NCI-H1417 (cell line): ENCODE measurements at regions not wholly inside any gene's neighbourhood (a gene's known extent, or its start where the extent isn't known, plus 50 kb on each side); places are given as distances from the start of the nearest gene placed in this dataset.
"Not testable (repeated sequence)": the region's sequence is repeated elsewhere in the genome, so short reads cannot be mapped to it uniquely, and the experiment has no call there.

Experiments used
- DNase-seq, 3 experiments: peaks; one replicate each; lab custom pipeline; 2025; lab: John Stamatoyannopoulos, UW

DNA sequence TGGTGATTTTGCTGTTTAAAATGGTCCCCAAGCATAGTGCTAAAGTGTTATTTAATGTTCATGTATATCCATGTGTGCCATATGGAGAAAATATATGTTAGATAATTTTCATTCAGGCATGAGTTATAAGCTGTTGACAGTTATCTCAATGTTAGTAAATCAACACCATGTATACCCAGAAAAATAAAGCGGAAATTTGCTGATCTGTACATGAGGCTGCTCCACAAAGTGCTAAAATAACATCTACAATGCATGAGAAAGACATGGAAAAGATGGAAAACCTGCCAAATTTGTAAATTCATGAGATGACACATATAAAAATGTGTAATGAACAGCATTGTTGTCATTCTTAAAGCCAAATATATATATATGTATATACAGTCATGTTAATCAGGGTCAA, 1199.2 kb downstream of the FSCB start:
- DNase-seq: no peak

DNA sequence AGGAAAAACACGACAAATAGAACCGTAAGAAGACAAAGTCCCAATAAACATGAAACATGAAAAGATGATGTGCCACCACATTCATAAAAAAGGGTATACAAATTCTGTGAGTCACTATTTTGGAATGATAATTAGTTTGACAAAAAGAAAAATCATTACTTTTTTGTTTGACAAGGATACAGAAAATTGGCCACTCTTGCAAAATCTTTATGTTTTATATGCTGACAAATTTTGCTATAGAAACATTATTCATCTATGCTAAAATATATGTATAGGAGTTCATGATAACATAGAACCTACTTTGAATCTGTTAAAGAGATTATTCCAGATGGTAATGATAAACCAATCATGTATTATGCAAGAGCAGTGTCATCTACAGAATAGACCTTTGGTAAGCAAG, 1201.0 kb downstream of the FSCB start:
- DNase-seq: no peak

DNA sequence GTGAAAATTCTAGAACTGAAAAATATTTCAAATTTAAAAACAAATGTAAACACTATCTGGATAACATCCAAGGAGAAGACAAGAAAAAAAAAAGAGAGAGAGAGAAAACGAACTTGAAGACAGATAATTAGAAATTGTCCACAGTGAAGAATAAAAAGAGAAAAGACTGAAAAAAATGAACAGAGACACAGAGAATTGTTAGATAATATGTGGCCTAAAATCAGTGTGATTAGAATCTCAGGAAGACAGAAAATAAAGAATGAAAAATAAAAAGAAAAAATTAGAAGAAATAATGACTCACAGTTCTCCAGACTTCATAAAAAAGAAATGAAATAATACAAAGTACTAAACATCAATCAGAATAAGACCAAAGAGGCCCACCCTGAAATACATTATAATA, 1209.3 kb downstream of the FSCB start:
- DNase-seq: no peak

DNA sequence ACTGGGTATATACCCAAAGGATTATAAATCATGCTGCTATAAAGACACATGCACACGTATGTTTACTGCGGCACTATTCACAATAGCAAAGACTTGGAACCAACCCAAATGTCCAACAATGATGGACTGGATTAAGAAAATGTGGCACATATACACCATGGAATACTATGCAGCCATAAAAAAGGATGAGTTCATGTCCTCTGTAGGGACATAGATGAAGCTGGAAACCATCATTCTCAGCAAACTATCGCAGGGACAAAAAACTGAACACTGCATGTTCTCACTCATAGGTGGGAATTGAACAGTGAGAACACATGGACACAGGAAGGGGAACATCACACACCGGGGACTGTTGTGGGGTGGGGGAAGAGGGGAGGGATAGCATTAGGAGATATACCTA, 1211.0 kb downstream of the FSCB start:
- DNase-seq: not testable (repeated sequence)

DNA sequence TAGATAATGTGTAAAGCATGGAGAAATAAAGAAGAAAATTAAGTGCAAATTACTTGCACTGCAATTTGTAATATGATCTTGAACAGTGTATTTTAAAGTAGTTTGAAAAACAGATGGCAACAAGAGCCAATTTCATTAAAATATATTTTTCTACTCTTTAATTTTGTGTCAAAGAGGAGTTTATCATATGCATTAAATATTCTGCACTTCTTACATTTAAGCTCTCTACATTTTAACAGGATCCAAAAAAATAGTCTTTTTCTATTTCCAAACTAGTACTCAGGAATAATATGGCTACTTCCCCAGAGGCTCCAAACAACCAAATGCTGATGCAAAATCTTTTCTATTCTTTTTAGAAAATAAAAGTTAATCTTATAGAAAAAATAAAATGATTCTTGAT, 1221.5 kb downstream of the FSCB start:
- DNase-seq: no peak

DNA sequence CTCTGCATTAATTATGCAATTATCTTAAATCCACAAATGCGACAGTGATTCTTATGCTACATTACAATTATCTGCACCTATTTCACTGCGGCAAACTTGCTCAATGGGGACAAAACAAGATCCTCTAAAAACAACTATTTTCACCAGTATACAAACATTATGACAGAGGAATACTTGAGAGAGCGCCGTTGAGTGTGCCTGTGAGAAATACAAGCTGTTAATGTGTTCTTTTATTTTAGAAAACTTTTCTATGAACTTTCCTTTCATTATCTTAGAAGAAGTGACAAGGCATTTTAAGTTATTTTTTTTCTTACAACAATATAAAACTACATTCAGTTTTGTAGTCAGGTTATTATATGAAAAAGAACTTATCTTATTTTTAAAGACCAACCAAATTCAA, 1247.0 kb downstream of the FSCB start:
- no peak for DNase-seq

DNA sequence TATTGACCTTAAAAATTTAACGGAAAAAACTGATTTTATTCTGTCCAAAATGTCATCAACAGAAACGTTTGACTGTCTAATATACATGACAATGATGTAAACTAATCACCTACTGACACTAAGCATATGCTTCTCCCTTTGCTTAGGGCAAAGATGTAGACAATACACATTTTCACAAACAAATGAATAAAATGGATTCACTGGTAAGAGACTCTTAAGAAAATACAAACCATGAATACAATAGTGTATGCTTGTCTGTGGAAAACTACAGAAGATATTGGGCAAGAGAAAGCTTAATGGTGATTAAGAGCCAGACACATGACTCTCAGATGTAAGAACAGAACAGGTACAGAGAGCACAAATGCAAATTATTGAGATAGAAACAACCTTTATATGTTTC, 1248.7 kb downstream of the FSCB start:
- DNase-seq: no peak

DNA sequence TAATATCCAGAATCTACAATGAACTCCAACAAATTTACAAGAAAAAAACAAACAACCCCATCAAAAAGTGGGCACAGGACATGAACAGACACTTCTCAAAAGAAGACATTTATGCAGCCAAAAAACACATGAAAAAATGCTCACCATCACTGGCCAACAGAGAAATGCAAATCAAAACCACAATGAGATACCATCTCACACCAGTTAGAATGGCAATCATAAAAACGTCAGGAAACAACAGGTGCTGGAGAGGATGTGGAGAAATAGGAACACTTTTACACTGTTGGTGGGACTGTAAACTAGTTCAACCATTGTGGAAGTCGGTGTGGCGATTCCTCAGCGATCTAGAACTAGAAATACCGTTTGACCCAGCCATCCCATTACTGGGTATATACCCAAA, 1250.1 kb downstream of the FSCB start:
- not testable (repeated sequence) for DNase-seq

DNA sequence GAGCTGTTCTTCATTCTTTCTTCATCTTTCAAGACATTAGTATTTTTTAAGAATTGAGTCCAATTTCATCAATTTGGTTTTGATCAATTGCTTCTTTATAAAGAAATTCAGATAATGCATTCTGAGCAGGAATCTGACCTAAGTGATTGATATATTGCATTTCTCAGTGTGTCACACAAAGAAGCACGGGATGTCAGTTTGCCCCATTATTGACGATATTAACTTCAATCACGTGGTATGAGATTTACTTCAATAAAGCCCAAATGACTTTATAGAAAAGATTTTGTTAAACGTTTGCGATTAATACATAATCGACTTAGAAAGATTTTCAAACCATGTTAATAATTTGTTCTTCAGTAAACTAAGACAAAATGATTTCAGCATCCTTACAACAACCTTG, 1254.2 kb downstream of the FSCB start:
- no peak for DNase-seq

DNA sequence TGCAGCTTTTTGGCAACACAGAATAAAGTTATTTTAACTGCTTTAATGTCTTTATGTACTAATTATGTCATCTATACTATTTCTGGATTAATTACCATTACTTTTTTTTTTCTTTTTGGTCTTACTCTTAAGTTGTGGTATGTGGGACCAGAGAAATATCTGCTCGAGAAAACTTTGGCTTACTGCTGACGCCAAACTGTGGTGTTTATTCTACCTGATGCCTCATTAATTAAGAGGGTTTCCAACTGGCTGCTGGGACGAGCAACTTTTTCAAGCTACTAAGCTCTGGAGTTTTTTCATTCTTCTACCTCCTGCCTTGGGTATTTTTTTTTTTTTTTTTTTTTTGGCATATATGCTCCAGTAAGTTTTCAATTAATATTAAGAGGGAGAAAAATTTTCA, 1257.5 kb downstream of the FSCB start:
- DNase-seq: no peak

DNA sequence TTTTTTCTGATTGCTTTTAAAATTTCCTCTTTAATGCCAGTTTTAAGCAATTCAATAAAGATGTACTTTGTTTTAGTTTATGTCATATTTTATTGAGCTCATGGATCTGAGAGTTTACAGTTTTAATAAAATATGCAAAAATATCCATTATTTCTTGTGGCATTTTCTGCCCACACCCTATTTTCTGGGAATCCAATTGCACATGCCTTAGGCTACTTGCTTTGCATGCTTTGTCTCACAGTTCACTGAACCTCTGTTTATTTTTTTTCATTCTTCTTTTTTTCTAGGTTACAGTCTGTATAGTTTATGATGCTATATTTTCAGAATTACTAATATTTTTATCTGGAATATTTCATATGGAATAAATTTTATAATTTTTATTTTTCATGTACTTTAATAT, 1258.0 kb downstream of the FSCB start:
- DNase-seq: no peak

DNA sequence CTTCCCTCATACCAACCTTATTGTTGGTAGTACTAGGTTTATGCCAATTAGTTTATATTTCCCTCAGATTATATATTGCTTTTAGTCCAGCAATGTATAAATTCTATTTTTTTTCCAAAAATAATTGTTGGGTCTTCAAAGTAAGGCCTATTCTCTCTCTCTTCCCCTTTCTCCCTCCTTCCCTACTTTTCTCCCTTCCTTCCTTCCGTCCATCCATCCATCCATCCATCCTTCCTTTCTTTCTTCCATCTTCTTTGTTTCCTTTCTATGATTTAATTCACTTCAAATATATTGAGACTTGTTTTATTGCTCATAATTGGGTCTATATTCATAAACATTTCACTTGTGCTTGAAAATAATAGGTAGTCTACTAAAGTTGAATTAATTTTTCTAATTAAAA, 1259.2 kb downstream of the FSCB start:
- DNase-seq: no peak

DNA sequence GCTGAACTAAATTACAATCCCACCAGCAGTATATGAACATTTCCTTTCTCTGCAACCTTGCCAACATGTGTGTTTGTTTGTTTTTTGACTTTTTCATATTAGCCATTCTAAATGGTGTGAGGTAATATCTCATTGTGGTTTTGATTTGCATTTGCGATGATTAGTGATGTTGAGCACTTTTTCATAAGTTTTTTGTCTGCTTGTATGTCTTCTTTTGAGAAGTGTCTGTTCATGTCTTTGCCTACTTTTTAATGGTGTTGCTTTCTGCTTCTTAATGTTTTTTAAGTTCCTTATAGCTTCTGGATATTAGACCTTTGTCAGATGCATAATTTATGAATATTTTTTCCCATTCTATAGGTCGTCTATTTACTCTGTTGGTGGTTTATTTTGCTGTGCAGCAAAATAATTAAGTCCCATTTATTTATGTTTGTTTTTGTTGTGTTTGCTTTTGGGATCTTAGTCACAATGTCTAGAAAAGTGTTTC, 1262.9 kb downstream of the FSCB start:
- no peak for DNase-seq

DNA sequence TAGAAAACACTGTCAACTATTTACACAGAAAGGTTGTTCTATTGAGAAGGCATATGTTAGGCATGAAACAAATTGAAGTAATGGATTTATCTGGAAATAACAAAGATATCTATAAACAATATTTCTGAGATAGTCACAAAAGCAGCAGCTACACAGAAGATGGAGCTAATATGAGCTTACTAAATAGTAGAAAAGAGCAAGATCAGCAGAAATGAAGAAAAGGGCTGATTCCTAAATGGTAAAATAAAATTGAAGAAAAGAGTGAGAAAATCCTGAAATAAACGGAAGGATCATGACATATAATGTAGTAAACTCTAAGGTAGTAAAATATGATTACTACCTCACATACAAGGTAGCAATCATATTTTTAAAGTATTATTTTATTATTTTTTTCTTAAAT, 1263.9 kb downstream of the FSCB start:
- no peak for DNase-seq

DNA sequence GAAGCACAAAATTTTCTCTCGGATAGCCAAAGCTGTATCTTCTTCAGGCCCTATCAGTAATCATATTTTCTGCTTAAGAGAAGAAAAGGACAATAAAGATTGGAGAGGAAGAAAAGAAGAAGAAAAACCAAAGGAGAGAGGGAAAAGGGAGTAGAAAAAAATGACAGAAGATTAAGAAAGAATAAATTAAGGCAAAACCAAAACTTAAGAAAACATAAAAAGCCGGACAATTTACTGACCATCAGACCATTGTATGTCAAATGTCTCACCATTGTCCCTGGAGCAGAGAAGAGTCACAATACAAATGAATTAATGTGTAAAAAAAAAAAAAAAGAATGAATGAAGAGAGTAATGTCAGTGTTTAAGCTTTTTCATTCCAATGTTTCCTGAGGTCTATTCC, 1274.8 kb downstream of the FSCB start:
- DNase-seq: no peak

DNA sequence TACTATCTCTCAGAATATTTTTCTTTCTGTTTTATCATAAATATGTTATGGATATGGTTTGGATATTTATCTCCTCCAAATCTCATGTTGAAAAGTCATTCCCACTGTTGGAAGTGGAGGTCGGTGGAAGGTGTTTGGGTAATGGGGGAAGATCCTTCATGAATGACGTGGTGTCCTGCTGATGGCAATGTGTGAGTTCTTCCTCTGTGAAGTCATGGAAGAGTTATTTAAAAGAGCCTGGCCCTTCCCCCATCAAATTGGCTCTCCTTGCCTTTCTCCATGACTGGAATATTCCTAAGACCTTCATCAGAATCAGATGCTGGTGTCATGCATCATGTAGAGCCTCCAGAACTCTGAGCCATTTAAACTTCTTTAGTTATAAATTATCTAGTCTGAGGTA, 1291.6 kb downstream of the FSCB start:
- DNase-seq: no peak

DNA sequence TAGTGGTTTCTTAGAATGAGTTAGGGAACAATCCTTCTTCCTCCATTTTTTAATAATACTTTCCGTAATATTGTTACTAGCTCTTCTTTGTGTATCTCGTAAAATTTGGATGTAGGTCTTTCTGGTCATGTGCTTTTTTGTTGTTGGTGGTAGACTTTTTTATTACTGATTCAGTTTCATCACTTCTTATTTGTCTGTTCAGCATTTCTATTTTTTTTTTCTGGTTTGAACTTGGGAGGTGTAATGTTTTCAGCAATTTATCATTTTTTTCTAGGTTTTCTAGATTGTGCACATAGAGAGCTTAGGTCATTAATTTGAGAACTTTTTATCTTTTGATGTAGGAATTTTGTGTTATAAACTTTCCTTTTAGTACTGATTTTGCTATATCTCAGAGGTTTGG, 1299.9 kb downstream of the FSCB start:
- DNase-seq: no peak

DNA sequence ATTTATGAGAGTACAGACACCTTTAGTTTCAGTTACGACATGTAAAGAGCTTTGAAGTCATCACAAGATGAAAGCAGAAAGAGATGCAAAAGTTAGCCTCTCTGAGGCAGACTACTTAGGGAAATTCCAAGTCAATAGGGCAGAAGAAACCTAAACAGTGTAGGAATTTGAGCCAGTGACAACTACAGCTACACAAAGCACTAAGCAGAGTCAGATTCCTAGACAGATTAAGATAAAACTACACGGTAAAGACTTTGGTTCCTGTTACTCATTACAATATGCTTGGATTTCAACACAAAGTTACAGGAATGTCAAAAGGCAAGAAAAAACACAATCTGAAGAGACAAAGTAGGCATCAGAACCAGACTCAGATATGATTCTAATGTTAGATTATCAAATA, 1302.3 kb downstream of the FSCB start:
- DNase-seq: no peak

DNA sequence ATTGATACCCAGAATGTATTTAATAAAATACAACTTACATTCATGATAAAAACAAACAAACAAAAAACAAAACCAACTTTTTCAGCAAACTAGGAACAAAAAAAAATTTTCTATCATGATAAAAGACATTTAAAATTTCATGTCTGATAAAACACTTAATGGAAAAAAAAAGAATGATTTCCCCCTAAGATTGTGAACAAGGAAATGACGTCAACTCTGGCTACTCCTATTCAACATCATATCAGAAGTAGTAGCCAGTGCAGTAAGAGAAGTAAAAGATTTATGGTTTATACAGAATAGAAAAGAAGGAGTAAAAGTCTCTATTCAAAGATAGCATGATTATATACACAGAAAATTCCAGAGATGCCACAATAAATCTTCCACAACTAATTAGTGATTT, 1306.6 kb downstream of the FSCB start:
- no peak for DNase-seq

DNA sequence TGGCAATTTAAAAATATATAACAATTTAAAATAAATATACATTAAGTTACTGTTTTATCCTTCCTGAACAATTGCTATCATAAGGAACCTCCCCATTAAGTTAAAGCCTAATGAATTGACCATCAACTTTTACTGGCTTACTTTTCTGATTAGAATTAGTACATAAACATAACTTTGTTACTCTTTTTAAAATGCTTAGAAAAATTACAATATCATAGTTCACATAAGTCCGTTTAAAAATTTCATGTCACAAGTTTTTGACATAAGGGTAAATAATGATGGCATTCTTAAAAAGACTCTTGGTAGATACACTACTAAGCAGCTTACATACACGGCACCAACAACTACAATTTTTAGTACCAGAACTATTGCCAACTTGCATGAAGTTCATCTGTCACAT, 1308.6 kb downstream of the FSCB start:
- DNase-seq: no peak

DNA sequence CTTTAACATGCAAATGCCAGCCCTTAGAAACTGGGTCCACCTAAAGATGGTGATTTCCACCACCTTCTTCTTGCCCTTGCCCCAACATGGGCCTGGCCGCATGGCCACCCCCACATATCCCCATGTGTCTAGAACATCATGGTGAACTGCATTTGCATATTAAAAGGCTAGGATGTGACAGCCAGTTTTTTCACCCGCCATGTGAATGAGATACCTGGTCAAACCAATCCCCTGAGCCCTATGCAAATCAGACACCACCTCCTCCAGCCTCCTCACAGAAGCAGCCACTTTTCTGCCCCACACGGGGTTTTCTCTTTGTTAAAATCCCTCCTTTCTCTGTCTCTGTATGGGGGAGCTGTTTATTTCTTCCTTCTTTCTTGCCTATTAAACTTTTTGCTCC, 1322.5 kb downstream of the FSCB start:
- no peak for DNase-seq

DNA sequence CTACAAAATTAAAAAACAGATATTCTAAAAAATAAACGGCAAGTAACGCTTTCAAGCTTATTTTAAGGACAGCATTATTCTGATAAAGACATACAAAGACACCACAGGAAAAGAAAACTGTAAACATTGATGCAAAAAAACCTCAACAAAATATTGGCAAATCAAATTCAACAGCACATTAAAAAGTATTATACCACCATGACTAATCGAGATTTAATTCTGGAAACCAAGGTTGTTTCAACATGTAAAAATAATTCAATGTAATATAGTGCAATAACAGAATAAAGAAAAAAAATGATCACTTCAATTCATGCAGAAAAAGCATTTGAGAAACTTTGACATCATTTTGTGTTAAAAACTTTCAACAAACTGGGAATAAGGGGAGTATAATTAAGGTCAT, 1323.2 kb downstream of the FSCB start:
- no peak for DNase-seq

DNA sequence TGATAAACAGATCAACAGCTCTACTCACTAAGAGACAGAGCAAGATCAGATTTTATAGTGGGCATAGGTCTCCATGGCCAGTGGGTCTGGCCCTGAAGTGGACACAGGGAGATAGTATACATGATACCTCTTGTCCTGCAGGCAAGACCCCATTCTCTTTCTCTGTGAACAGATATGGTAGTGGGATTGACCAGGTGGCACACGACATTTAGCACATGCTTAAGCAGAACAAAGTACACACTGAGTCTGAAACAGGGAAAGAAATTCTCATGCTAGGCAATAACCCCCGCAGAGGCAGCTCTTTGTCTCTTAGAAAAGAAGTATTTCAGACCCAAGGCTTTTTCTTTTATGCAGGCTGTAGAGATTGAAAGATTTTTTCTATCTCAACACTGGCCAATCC, 1331.2 kb downstream of the FSCB start:
- no peak for DNase-seq

DNA sequence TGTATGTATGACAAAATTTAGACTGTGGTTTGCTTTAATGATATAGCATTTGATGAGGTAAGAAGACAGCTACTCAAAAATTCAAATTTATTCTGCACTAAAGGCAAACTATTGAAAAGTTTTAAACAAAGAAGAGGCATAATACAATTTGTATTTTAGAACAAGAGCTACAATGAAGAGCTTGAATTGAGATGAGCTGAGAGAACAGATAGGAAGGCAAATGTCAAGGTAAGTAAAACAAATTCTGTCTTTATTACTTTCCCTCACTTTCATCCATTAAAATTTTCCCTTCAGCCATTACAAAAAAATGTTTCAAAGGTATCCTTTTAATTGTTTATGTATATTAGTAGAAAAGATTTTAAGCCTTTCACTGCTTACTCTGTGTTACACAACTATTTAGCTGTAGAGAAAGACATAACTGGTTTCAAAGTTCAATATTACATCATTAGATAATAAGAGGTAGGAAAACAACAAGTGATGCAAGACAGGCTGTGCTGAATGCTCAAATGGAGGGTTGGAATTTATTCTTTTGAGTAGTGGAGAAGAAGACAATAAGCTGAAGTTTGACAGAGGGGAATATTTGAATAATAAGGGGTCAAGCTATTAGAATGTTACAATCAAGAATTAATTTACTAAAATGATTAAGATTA, 1334.1 kb downstream of the FSCB start:
- DNase-seq: no peak

DNA sequence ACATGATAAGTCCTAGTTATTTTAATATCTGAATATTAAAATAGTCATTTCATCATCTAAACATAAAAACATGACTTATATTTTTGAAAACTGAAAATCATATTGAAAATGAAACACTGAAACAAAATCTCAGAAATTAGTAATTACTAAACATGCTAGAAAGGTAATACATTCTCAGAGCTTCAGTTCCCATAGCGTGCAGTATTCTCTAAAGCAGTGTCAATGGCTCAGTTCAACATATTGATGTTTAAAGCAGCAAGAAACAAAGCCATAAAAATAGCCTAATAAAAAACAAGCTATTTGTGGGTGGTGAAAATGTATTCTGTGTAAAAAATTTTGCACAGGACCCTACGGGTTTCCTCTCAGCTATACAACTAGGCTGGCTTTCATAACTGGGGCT, 1337.4 kb downstream of the FSCB start:
- no peak for DNase-seq
